Memory B cell (primary cell): ENCODE measurements at regions not wholly inside any gene's neighbourhood (a gene's known extent, or its start where the extent isn't known, plus 50 kb on each side); places are given as distances from the start of the nearest gene placed in this dataset.
A peak's percentile ranks its signal among the peaks of the same experiment; 100 is the strongest.
"Not testable (repeated sequence)": the region's sequence is repeated elsewhere in the genome, so short reads cannot be mapped to it uniquely, and the experiment has no call there.

Experiments
- ATAC-seq: fragments of 150-1000 bp; cut with Tn5 transposase; 2 replicates; pipeline ENCODE4 v1.10.0; 2021; ENCODE audit warnings: low read depth, mild to moderate bottlenecking, moderate library complexity
- DNase-seq, 2 donors: peaks; one replicate each; pipeline ENCODE4 v3.0.0; 2022; ENCODE audit warnings: low spot score in 2 of 2
- H3K27ac Mint-ChIP-seq: one replicate; pipeline ENCODE4 v1.8.0; 2022; ENCODE audit warnings: mild to moderate bottlenecking, moderate library complexity, mixed read lengths
- H3K27me3 Mint-ChIP-seq: one replicate; pipeline ENCODE4 v1.8.0; 2022; ENCODE audit warnings: mixed read lengths
- H3K36me3 Mint-ChIP-seq: one replicate; pipeline ENCODE4 v1.8.0; 2022; ENCODE audit warnings: mild to moderate bottlenecking, mixed read lengths
- H3K4me1 Mint-ChIP-seq: one replicate; pipeline ENCODE4 v1.8.0; 2022; ENCODE audit warnings: mixed read lengths
- H3K4me3 Mint-ChIP-seq: one replicate; pipeline ENCODE4 v1.8.0; 2022; ENCODE audit warnings: mild to moderate bottlenecking, moderate library complexity, mixed read lengths
- H3K9me3 Mint-ChIP-seq: one replicate; pipeline ENCODE4 v1.8.0; 2022; ENCODE audit warnings: mixed read lengths

DNA sequence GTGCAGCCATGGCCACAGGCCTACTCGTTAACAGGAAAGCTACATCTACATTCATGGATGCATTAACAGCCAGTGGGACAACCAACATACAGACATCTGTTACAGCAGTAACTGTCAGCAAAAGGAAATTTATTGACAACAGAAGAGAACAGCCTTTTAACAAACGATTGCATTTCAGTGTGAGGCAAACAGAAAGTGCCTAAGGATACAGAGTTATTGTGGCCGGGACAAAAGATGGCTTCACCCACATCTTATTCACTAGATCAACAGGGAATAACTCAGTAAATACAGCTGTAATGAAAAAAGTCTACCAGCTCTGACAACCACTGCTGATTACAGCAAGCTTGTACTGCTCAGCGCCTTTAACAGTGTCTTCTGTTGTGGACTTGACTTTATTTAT, 61.5 kb upstream of the TBL1X start:
- ATAC-seq (no peak), DNase-seq (no peak)
- H3K27ac Mint-ChIP-seq = no peak overlapping the region
- no peak overlapping the region for H3K4me3 Mint-ChIP-seq
- no peaks in the 10 kb centered on the region for H3K27me3 Mint-ChIP-seq
- no peaks in the 10 kb centered on the region for H3K36me3 Mint-ChIP-seq
- H3K9me3 Mint-ChIP-seq = no peaks in the 10 kb centered on the region
- H3K4me1 Mint-ChIP-seq = no peaks in the 10 kb centered on the region

DNA sequence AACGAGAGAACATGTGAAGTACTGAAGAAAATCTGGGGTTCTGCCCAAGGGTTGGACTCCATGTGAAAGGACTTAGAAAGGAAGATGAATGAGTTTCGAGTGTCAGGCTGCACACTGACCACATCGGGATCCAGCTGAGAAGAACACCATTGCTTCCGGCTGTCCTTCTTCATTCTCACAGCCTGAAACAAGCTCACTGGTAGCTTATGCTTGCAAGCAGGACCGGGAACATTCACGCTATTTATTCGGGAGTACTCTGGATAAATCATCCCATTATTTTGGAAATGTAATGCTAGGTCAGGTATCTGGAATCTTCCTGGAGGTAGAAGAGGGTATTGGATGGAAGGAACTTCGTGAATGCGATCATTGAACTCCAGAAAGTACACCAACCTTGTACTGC, 59.2 kb upstream of the TBL1X start:
- not testable (repeated sequence) for ATAC-seq, H3K27ac Mint-ChIP-seq, H3K4me1 Mint-ChIP-seq, H3K27me3 Mint-ChIP-seq, H3K36me3 Mint-ChIP-seq, H3K9me3 Mint-ChIP-seq, H3K4me3 Mint-ChIP-seq
- peak; percentile 1 to 20 for DNase-seq

DNA sequence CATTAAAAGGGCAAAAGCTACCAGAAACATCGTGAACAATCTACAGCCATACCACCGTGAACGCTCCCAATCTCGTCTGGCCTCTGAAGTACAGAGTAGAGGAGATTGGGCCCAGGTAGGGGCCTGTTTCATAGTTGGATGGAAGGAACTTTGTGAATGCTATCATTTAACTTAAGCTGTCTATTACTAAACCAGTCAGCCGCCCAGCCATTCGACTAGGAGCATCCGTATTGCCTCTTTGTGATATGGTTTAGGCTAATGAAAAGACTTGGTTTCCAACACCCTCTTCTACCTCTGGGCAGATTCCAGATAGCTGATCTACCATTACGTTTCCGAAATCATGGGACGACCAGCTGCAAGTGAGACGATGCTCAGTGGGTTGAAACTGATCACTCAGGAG, 54.0 kb upstream of the TBL1X start:
- not testable (repeated sequence) for H3K27me3 Mint-ChIP-seq, H3K4me1 Mint-ChIP-seq, H3K4me3 Mint-ChIP-seq, DNase-seq, H3K9me3 Mint-ChIP-seq, H3K27ac Mint-ChIP-seq, H3K36me3 Mint-ChIP-seq, ATAC-seq

DNA sequence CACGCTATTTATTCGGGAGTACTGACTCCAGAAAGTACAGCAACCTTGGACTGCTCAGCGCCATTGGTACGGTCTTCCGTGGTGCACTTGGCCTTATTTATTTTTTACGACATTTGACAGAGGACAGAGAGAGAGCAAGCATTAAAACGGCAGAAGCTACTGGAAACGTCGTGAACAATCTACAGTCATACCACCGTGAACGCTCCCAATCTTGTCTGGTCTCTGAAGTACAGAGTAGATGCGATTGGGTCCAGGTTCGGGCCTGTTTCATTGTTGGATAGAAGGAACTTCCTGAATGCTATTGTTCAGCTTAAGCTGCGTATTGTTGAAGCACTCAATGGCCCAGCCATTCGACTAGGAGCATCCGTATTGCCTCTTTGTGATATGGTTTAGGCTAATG, 53.2 kb upstream of the TBL1X start:
- H3K4me3 Mint-ChIP-seq, H3K9me3 Mint-ChIP-seq, H3K36me3 Mint-ChIP-seq, H3K27me3 Mint-ChIP-seq, DNase-seq, H3K4me1 Mint-ChIP-seq, ATAC-seq, H3K27ac Mint-ChIP-seq: not testable (repeated sequence)

DNA sequence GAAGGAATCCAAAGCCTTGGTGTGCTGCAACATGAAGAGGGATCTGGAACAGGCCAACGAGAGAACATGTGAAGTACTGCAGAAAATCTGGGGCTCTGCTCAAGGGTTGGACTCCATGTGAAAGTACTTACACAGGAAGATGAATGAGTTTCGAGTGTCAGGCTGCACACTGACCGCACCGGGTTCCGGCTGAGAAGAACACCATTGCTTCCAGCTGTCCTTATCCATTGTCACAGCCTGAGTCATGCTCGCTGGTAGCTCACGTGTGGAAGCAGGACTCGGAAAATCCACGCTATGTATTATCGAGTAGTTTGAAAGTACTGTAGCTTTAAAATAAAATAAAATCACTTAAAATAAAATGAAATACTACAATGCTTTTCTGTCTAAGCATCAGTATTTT, 50.4 kb upstream of the TBL1X start:
- ATAC-seq = no peak
- no peaks in the 10 kb centered on the region for H3K36me3 Mint-ChIP-seq
- DNase-seq = no peak
- no peaks in the 10 kb centered on the region for H3K9me3 Mint-ChIP-seq
- H3K4me1 Mint-ChIP-seq = no peaks in the 10 kb centered on the region
- H3K27me3 Mint-ChIP-seq = no peaks in the 10 kb centered on the region
- H3K4me3 Mint-ChIP-seq = no peak overlapping the region
- no peak overlapping the region for H3K27ac Mint-ChIP-seq
